ENCODE measurements at regions not wholly inside any gene's neighbourhood (a gene's known extent, or its start where the extent isn't known, plus 50 kb on each side); places are given as distances from the start of the nearest gene placed in this dataset.

- TF ChIP-seq CTCF (IDR thresholded peaks at IDR 0.05): no peak
- TF ChIP-seq POLR2A (IDR thresholded peaks at IDR 0.05): no peak
Measured at GRCh38 chrX:22542641-22543040, 269.9 kb downstream of the CBLL2 start.

Measured in body of pancreas (tissue), 4 donors.